Inflammatory macrophage treated with lipopolysaccharide for 1 hour (primary cell): ENCODE measurements at regions not wholly inside any gene's neighbourhood (a gene's known extent, or its start where the extent isn't known, plus 50 kb on each side); places are given as distances from the start of the nearest gene placed in this dataset.

Source experiments
- DNase-seq, 2 donors: peaks; one replicate each; pipeline ENCODE4 v3.0.0-alpha.2; 2020 to 2022

GRCh38 chr18:6465281-6465680, 50.6 kb upstream of the L3MBTL4 start:
- DNase-seq: no peak

- no peak for DNase-seq
These were observed 61.5 kb upstream of the L3MBTL4 start for GRCh38 chr18:6476190-6476589.

- DNase-seq: no peak
These were observed 62.2 kb upstream of the L3MBTL4 start for GRCh38 chr18:6476880-6477279.

GRCh38 chr18:6478121-6478520, 63.4 kb upstream of the L3MBTL4 start:
- no peak for DNase-seq

- no peak for DNase-seq
These were observed 65.0 kb upstream of the L3MBTL4 start for GRCh38 chr18:6479699-6480098.

- DNase-seq: peak; percentile 10 to 19
These were observed 67.7 kb upstream of the L3MBTL4 start for GRCh38 chr18:6482198-6482977.

GRCh38 chr18:6484659-6485058, 69.9 kb upstream of the L3MBTL4 start:
- no peak for DNase-seq

- DNase-seq: no peak
These were observed 71.6 kb upstream of the L3MBTL4 start for GRCh38 chr18:6486313-6486712.

- DNase-seq: no peak
These were observed 72.2 kb upstream of the L3MBTL4 start for GRCh38 chr18:6486764-6487426.

- DNase-seq: no peak
These were observed 73.3 kb upstream of the L3MBTL4 start for GRCh38 chr18:6487968-6488367.

GRCh38 chr18:6488956-6489355, 74.2 kb upstream of the L3MBTL4 start:
- DNase-seq: no peak

- DNase-seq: no peak
These were observed 75.3 kb upstream of the L3MBTL4 start for GRCh38 chr18:6489977-6490376.

- no peak for DNase-seq
These were observed 78.5 kb upstream of the L3MBTL4 start for GRCh38 chr18:6493194-6493593.

- DNase-seq: no peak
These were observed 80.8 kb upstream of the L3MBTL4 start for GRCh38 chr18:6495536-6495935.

- no peak for DNase-seq
These were observed 82.8 kb upstream of the L3MBTL4 start for GRCh38 chr18:6497543-6497942.

GRCh38 chr18:6498289-6498856, 83.7 kb upstream of the L3MBTL4 start:
- DNase-seq: no peak

- DNase-seq: no peak
These were observed 90.1 kb upstream of the L3MBTL4 start for GRCh38 chr18:6504605-6505497.

- no peak for DNase-seq
These were observed 90.8 kb upstream of the L3MBTL4 start for GRCh38 chr18:6505498-6505875.

GRCh38 chr18:6509417-6509816, 94.7 kb upstream of the L3MBTL4 start:
- no peak for DNase-seq

GRCh38 chr18:6509832-6510231, 95.1 kb upstream of the L3MBTL4 start:
- DNase-seq: no peak

- DNase-seq: no peak
These were observed 106.2 kb upstream of the L3MBTL4 start for GRCh38 chr18:6520901-6521300.

GRCh38 chr18:6521803-6522418, 107.2 kb upstream of the L3MBTL4 start:
- DNase-seq: peak; percentile 9 to 74

- DNase-seq: no peak
These were observed 110.9 kb upstream of the L3MBTL4 start for GRCh38 chr18:6525604-6526003.
